ENCODE measurements at regions not wholly inside any gene's neighbourhood (a gene's known extent, or its start where the extent isn't known, plus 50 kb on each side); places are given as distances from the start of the nearest gene placed in this dataset.
"Not testable (repeated sequence)": the region's sequence is repeated elsewhere in the genome, so short reads cannot be mapped to it uniquely, and the experiment has no call there.

DNA sequence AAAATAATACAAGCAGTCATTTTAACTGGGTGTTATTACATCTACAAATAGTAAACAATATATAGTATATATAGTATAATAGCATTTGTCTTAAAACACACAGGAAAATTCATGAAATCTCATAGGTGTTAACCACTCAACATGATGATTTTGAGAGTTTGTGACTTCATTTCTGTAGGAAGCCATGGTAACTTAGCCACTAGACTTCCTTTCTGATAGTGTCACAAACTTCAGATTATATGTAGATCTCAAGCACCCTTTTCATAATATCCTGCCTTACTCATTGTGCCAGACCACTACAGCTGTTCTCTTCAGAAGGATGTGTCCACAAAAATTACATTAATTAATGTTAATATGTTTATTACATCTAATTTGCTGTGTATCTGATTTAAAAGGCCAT is 1250.6 kb downstream of the ADGRL3 start:
- DNase-seq (ENCODE audit: low spot score), result no peak

DNA sequence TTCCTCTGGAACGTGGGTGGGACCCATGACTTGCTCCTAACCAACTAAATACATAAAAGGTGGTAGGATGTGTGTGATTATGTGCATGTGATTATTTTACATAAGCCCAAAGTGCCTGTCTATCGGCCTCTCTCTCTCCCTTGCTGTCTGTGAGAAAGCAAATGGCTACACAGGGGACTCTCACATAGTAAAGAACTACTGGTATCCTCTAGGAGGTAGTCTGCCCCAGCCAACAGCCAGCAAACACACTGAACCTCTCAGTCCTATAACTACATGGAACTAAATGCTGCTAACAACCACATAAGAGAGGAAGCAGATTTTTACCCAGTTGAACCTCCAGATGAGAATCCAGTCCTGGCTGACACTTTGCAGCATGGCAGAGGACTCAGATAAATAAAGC is 1249.4 kb downstream of the ADGRL3 start:
- no peak for DNase-seq (ENCODE audit: low spot score)

DNA sequence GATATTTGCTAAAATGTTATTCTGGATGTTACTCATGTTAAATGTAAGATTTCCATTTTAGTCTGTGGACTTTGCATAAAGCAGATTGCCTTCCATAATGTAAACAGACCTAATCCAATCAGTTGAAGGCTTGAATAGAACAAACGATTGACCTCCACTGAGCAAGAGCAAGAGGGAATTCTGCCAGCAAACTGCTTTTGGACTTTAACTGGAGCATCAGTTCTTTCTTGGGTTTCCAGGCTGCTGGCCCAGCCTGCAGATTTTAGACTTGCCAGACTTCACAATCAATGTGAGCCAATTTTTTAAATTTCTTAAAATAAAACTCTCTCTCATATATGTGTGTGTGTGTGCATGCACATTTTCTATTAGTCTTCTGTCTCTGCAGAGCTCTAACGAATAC is 1248.8 kb downstream of the ADGRL3 start:
- DNase-seq (ENCODE audit: low spot score), result no peak

DNA sequence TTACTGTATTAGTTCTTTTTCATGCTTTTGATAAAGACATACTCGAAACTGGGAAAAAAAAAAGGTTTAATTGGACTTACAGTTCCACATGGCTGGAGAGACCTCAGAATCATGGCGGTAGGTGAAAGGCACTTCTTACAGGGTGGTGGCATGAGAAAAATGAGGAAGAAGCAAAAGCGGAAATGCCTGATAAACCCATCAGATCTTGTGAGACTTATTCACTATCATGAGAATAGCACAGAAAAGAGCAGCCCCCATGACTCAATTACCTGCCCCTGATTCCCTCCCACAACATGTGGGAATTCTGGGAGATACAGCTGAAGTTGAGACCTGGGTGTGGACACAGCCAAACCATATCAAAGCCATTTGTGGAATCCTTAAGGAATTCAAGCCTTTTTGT is 1238.9 kb downstream of the ADGRL3 start:
- no peak for DNase-seq (ENCODE audit: low spot score)

DNA sequence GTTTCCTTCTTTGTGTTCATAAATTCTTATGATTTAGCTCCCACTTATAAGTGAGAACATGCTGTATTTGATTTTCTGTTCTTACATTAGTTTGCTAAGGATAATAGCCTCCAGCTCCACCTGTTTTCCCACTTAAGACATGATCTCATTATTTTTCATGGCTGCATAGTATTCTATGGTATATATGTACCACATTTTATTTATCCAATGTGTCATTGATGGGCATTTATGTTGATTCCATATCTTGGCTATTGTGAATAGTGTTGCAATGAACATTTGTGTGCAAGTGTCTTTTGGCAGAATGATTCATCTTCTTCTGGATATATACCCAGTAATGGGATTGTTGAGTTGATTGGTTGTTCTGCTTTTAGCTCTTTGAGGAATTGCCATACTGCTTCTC is 1234.8 kb downstream of the ADGRL3 start:
- DNase-seq (ENCODE audit: low spot score), result no peak

DNA sequence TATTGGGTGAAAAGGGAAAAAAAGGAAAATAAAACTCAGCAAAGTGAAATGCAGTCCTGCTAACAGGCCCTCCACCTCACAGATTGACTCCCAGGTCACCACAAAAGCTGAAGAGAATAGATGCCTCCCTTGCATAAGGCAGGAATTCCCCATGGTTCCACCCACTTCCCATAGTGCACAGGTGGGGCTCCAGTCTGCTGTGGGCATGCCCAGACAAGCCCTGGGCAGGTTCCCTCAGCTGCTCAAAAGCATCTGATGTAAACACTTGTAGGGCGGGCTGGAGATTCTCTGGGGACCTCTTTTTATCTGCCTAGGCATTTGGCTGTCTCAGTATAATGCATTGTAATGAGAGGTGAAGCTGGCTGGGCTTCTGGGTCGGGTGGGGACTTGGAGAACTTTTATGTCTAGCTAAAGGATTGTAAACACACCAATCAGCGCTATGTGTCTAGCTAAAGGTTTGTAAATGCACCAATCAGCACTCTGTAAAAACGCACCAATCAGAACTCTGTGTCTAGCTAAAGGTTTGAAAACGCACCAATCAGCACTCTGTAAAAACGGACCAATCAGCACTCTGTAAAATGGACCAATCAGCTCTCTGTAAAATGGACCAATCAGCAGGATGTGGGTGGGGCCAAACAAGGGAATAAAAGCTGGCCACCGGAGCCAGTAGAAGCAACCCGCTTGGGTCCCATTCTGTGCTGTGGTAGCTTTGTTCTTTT is 1231.5 kb downstream of the ADGRL3 start:
- DNase-seq (ENCODE audit: low spot score), result not testable (repeated sequence)

DNA sequence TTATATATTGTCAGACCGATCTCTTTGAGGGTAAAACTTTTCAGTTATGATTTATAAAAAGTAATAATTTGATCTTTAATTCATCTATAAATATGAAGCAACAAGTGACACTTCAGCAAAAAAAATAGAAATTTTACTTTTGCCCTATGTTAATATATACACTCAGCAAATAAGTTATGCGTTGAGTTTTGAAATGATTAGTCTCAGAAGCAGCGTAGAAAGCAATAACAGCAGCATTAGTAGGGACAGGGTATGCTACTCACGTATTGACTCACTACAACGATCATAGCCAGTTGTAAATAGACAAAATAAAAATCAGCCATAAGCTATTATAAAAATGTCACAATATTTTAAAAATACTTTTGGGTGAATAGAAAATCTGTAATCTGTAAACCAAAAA is 1229.2 kb downstream of the ADGRL3 start:
- no peak for DNase-seq (ENCODE audit: low spot score)

DNA sequence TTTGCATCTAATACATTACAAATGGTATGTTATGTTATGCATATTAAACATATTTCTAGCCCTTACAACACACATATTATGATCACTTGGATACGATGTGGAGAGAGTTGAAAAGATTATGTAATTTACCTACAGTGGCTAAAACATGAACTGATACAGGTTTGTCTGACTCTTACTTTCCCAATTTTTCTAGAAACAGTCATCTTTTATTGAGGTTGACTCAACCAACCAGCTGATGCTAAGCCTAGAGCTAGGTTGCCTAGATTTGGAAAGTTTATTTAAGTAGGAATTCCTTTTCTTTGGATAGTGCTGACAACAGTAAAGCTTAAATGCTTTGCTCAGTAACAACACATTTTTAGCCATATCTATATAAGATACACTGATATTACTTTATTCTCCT is 1215.1 kb downstream of the ADGRL3 start:
- no peak for DNase-seq (ENCODE audit: low spot score)

DNA sequence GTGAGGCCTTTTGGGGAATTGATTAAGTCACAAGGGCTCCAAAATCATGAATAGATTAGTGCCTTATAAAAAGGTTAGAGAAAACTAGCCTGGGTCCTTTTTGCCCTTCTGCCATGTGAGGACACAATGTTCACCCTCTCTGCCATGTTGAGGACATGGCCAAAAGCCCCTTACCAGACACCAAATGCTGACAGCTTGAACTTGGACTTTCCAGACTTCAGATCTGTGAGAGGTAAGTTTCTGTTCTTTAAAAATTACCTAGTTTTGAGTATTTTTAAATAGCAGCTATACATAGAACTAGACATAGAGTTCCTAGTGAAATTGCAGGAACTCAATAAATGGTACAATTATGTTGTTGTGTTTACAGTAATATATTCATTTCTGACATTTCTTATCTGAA is 1214.4 kb downstream of the ADGRL3 start:
- no peak for DNase-seq (ENCODE audit: low spot score)

DNA sequence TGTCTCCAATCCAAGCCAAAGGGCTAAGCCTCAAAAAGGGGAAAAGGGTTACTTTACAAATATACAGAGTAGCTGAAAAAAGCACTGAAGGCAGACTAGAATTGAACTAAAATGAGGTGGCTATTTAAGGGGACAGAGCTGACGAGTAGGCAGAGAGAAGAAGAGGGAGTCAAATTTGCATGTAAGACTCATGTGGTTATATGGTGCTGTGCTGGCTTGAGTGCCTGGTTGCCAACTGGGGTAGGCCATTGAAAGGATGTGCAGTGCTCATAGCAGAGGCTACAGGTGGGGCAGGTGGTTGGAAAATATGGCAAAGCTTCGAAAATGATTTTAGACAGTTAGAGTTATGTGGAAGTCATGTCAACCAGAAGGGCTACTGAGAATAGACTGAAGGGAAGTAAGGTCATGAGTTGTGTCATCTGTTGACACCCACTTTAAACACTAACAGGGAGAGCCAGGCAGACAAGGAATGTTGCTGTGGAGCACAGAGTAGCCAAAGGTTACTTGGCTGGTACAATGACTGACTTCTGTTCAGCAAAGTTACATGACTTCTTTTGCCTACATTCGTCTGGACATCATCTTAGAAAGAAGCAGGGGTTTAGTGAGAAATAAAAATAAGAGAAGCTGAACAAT is 1210.4 kb downstream of the ADGRL3 start:
- no peak for DNase-seq (ENCODE audit: low spot score)

DNA sequence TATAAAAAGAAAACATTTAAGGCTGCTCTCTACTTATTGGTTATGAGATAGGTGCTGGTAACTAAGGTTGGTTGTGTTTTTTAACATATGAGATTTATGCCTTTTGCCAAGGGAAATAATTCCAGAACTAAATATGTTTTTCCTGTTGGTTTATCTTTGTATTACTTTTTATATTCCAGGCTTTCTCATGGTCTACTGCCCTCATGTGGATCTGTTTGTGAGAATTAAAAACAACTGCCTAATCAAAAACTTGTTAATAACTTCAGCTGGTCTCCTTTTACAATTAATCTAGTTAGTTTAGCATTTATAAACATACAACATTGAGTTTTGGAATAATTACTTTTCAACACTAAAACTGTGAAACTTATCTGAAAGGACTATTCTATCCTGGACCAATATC is 1208.3 kb downstream of the ADGRL3 start:
- DNase-seq (ENCODE audit: low spot score), result no peak

DNA sequence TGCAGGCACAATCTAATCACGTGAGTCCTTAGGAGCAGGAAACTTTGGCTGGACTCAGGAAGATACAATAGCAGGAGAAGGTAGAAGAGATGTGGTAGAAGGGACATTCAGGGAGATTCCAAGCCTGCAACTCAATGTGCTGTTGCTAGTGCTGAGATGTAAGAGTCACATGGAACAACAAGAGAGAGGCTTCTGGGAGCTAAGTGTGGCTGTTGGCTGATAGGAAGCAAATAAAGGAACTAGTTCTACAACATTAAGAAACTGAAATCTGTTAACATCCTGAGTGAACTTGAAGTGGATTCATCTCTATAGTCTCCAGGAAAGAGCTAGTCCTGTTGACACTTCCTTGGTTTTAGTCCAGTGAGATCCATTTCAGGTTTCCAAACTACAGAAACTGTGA is 1207.4 kb downstream of the ADGRL3 start:
- DNase-seq (ENCODE audit: low spot score), result no peak

DNA sequence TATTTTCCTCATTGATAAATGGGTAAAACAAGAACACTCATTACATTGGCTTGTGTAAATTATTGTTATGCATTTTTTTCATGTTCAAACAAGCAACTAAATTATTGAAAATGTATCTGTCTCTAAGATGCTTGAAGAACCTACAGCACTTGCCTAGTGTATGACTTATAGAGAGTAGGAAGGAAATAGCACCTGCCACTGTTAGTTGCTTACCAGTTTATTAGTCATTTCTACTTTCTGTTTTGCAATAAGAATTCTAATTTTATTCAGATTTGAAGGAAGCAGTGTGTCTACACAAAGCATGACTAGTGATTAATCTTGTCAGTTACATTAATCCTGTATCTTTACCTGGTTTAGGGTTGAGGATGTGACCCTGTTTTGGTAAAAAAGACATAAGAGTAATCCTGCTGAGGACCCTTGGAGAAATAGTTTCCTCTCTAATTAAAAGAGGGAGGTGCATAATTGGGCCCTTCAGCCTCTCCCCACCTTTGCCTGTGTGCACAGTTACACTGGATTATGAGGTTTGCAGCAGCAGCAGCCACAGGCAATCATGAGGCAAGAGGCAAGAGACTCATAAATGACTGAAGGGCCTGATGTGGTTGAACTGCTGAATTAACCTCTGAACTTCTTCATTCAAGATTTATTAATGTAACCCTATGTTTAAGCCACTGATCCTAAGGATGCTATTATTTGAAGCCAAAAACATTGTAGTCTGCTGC is 1202.1 kb downstream of the ADGRL3 start:
- no peak for DNase-seq (ENCODE audit: low spot score)

DNA sequence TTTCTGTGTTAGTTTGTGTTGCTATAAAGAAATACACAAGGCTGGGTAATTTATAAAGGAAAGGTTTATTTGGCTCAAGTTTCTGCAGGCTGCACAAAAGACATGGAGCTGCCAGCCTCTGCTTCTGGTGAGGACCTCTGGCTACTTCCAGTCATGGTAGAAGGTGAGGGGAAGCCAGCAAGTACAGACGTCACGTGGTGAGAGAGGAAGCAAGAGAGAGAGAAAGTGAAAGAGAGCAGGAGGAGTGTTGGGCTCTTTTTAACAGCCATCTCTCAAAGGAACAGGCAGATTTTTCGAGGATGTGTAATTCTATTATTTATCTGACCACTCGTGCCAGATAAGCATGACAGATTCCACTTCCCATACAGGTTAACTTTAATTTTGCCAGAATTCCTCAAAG is 1199.1 kb downstream of the ADGRL3 start:
- no peak for DNase-seq (ENCODE audit: low spot score)

DNA sequence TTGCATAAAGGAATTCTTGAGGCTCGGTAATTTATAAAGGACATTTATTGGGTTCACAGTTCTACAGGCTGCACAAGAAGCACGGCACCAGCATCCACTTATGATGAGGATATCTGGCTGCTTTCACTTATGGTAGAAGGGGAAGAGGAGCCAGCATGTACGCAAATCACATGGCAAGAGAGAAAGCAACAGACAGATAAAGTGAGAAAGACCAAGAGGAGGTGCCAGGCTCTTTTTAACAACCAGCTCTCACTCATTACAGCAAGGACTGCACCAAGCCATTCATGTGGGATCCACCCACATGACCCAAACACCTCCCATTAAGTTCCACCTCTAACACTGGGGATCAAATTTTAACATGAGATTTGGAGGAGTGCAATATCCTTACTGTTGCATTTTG is 1198.2 kb downstream of the ADGRL3 start:
- DNase-seq (ENCODE audit: low spot score), result no peak

DNA sequence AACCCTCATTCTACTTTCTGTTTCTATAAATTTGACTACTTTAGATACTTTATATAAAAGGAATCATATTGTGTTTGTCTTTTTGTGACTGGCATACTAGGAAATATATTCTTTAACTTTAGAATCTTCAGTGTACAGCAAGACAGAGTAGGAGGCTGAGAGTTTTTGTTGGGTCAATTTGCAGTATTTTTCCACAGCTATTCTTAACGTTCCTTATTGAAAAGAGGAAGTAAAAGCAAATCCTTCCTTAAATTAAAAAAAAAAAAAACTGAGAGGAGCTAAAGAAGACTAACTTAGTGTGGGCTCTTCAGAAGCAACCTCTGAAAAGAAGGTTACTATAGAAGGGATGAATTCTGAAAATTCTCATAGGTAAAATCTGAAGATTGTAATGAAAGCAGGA is 1194.6 kb downstream of the ADGRL3 start:
- no peak for DNase-seq (ENCODE audit: low spot score)

DNA sequence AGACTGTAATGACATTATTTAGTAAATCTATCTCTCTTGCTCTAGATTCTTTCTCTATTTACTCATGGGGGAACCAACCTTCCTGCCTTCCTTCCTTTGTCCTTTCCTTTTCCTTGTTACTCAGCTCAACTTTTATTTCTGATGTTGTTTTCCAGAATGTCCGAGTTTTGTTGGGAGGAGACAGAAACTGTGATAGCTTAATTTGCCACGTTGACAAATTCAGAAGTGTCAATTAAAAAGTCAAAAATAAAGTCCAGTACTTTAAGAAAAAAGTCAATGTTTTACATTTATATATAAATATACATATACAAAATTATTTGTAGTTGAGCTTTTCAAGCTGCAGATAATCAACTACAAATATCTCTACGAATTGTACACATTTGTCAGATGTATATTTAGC is 1187.7 kb downstream of the ADGRL3 start:
- DNase-seq (ENCODE audit: low spot score), result no peak

DNA sequence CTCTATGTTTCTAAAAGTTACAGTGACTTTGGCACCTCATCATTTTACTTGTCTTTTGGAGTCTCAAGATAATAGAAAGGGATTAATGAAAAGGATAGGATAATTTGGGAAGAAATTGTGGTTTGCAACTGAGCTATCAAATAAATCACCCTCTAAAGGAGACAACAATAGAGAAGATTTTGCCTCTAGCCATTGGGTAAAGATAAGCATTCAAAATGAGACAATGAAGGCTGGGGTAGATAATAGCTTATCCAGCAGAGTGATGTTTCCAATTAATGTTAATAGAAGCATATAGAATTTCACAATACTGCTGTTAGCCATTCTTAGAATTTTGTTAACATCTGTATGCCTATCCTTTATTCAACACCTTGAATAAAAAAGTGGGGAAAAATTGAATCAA is 1177.6 kb downstream of the ADGRL3 start:
- no peak for DNase-seq (ENCODE audit: low spot score)

DNA sequence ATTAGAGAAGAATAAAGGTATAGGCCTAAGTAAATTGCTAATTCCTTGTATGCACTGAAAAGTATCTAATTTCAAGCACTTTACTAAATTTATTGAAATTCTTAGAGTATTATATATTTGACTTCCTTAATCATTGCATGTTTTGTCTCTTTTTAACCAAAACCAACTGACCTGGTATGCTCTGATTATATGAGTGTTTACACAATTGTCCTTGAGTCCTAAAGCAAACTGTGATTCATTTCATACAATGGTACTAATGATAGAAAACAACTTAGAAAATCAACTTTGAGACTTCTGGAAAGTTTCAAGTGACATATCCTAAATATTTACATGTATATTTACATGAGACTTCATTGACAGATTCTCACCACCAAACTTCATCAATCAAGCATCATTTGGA is 1177.1 kb downstream of the ADGRL3 start:
- DNase-seq (ENCODE audit: low spot score), result no peak

DNA sequence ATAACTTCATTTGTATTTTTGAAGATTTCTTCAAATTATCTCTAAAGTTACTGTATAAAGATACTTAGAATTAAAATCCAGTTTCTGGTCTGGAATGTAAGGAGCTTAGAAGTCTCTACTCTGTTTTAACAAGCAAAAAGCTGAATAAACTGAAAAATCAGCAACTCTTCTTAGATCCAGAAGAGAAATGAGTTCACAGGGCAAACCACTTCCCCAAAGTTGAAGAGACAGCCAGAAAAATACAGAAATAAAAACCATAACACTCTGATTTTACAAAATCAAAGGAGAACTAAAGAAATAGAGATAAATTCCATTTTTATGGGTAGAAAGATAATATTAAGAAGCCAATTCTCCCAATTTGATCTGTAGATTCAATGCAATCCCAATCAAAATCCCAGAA is 1166.8 kb downstream of the ADGRL3 start:
- no peak for DNase-seq (ENCODE audit: low spot score)

DNA sequence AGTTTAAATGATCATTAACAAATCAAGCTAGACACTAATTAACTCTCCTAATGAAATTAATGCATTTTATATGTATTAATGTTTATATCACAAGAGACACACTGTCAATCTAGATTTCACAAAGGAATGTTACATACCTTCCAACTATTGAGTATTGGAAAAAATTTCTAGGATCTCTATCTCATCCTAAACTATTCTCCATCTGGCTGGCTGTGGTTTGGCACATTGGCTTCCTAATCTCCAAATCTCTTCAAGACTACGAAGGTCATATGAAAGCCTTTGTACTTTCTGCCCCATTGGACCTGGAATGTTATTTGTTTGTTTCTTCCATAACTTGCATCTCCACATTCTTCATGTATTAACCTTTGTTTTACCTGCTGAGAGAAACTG is 1160.0 kb downstream of the ADGRL3 start:
- no peak for DNase-seq (ENCODE audit: low spot score)

DNA sequence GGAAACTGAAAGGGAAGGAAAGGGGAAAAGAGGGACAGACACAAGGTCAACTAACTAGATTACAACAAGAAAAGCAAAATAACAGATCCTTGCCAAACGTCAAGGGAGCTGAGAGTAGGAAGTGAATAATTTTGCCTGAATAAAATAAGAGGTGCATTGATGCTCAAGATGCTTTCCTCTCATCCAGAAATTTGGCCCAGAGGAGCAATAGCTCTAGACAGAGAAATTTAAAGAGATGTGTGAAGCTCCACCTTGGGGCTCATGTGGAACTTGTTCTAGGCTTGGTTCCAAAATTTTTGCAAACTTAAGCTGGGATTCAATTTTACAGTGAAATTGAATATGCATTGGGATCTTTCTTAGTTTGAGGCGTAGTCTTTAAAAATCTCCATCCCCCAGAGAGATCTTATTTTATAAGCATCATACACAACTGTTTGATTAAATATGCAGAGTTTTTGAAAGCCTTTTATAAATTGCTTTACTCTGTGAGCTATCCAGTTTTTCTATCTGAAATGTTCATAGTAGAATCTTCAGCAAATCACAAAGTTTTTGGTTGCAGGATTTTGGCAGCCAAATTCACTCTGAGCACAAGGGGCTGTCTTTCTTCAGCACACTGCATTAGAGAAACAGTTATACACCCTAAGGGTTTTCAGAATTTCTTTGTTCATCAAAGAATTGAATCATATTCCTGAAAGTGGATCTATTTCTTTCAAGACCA is 1159.5 kb downstream of the ADGRL3 start:
- DNase-seq (ENCODE audit: low spot score), result no peak

DNA sequence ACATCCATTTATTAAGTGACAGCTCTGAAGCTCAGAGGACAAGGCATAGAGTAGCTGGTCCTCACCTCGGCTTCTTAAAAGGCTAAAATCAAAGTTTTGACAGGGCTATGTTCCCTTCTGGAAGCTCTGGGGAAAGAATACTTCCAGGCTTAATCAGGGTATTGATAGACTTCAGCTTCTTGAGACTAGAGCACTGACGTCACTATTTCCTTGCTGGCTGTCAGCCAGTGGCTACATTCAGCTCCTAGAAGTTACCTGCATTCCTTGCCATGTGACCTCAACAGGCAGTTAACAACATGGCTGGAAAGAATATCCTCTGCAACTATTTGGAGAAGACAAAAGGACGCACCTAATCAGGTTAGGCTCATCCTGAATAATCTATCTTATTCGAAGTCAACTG is 1144.8 kb downstream of the ADGRL3 start:
- DNase-seq (ENCODE audit: low spot score), result no peak
